NCI-H146 (cell line): ENCODE measurements at regions not wholly inside any gene's neighbourhood (a gene's known extent, or its start where the extent isn't known, plus 50 kb on each side); places are given as distances from the start of the nearest gene placed in this dataset.
"Not testable (repeated sequence)": the region's sequence is repeated elsewhere in the genome, so short reads cannot be mapped to it uniquely, and the experiment has no call there.

Experiments used
- DNase-seq: peaks from one replicate; lab custom pipeline; 2025; lab: John Stamatoyannopoulos, UW

DNA sequence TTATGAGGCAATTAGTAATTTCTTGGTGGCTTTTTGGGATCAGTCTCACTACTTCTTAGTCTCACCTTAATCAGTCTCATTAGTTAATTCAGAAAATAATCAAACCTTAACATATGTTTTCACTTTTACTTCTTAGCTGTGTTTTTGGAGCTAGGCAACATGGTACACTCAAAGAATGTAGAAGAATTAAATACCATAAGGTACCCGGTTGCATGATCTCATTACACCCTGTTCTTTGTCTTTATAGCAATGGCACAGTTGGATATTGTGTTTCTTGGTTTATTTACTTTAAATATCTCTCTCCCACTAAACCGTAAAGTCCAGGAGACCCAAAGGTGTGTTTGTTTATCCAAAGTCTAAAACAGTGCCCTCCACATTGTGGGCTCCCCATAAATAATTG lies 132.3 kb downstream of the TNFSF18 start:
- no peak for DNase-seq

DNA sequence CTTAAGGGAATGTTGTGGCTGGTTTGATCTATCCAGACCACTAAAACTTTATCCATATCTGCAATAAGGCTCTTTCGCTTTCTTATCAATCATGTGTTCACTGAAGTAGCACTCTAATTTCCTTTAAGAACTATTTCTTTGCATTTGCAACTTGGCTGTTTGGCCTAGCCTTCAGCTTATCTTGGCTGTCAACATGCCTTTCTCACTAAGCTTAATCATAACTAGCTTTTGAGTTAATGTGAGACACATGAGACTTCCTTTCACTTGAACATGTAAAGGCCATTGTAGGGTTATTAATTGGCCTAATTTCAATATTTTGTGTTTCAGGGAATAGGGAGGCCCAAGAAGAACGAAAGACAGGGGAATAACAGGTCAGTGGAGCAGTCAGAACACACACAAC lies 124.7 kb downstream of the TNFSF18 start:
- DNase-seq = no peak

DNA sequence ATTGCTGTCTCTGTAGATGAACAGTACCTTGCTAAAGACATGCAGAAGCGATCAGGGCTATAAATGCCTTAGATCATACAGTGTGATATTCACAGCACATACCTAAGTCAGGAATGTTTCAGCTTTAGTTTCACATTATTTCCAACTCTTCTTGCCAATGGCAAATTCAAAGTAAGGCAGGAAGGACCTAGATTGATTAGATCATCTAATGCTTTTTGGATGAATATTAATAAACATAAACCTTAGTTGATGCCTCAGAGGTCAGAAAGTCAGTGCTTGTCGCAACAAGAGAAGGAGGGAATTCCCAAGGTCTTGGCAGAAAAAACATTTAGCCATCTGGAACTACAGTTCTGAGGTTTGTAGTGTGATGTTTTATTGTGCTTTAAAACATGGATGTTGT lies 122.3 kb downstream of the TNFSF18 start:
- DNase-seq = no peak

DNA sequence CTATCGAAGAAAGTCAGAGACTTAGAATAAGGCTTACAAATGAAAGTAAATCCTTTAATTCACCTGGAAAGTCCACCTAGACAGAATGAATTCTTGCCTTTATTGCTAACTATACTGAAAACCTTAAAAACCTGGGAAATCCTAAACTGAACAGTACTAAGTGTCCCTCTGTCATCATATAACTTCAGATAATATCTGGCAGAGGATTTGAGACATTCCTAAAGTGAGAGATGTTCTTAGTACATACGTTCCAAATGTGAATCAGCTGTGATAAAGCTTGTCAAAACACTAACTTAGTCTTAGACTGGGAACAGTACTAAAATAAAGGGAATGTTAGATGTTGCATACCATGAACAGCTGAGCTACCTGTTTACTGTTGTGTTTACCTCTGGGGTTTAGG lies 121.7 kb downstream of the TNFSF18 start:
- no peak for DNase-seq

DNA sequence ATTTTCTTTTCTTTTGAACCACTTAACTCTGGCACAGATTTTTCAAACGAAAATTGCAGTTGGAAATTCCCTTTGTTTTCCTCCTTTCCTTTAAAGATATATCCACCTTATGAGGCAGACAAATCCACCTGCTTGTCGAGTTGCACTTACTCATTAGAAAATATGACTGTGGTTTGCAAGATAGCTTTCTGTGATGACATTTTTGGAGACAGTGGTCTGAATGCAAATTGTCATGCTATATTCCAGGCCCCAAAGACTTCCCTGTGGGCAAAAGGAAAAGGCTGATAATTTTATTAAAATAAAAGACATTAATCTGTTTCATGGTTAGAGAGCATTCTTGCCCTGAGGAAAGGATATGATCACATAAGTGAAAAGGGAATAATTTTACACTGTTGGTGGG lies 120.6 kb downstream of the TNFSF18 start:
- no peak for DNase-seq

DNA sequence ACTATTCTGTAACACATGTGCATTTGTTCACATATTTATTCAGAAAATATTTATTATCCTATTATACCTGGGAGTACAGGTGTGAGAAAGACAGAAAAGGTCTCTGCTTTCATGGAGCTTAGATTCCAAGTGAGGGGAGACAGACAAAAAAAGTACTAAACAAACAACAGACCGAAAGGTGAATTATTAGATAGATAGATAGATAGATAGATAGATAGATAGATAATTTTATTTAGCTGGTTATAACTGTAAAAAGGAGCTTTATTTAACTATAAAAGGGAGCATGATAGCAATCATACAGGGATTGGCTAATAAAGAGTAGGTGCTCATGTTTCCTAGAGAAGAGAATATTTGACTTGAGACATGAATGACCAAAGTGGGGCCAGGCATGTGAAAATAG lies 119.4 kb downstream of the TNFSF18 start:
- no peak for DNase-seq

DNA sequence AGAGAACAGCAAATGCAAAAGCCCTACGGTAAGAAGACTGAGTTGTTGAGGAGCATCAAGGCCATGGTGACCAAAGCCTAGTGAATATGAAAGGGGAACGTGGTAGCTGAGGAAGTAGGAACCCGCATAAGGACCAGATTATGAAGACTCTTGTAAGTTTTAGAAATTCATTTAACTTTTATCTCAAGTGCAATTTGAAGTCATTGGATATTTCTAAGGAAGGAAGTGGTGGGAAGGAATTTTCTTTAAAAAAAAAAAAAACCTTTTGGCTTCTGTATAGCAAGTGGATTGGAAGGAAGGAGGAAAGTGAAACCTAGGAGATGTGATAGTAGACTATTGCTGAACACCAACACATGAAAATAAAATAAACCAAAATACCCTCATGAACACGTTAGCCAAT lies 119.0 kb downstream of the TNFSF18 start:
- no peak for DNase-seq

DNA sequence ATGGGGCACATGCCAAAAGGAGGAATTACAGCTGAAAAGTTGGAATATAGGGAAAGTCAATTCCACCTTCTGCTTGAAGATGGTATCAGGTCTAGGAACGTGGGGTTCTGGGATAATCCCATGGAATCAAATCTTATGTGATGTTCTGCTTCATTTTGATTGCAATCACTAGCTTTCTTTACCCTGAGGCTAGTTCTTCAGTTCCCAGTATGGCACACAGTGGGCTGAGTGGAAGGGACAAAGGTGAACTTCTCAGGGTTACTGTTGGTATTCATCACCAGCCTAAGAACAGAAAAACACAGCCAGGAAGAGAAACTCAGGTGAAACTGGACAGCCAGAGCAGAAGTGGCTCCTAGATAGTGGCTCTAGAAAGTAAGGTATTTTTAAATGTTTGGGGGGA lies 117.8 kb downstream of the TNFSF18 start:
- no peak for DNase-seq

DNA sequence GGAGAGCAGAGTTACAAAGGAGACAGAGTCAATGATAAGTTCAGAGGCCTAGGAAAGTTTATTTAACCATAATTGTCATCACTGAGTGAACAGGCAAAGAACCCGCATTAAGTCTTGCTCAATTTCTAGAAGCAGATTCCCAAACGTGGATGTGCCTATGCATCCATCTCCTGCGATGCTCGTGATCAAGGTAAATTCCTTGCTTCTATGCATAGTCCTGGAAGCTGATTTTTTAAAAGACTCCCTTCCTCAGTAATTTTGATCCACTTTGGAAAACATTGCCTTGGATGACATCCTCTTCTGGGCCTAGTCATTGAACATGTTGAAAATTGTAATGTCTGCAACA lies 116.4 kb downstream of the TNFSF18 start:
- DNase-seq = no peak

DNA sequence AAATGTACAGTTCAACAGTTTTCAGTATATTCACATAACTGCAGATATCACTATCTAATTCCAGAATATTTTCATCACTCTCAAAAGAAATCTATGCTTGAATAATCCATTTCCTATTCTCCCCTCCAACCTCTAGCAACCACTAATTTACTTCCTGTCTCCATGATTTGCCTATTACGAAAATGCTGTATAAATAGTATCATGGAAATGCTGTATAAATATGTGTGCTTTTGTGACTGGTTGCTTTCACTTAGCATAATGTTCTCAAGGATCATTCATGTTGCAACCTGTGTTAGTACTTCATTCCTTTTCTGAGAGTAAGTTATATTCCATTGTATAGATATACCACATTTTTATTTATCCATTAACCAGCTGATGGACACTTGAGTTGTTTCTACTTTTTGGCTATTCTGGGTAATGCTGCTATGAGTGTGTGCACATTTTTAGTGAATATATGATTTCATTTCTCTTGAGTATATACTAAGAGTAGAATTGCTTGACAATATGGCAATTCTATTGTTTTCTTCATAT lies 115.6 kb downstream of the TNFSF18 start:
- no peak for DNase-seq

DNA sequence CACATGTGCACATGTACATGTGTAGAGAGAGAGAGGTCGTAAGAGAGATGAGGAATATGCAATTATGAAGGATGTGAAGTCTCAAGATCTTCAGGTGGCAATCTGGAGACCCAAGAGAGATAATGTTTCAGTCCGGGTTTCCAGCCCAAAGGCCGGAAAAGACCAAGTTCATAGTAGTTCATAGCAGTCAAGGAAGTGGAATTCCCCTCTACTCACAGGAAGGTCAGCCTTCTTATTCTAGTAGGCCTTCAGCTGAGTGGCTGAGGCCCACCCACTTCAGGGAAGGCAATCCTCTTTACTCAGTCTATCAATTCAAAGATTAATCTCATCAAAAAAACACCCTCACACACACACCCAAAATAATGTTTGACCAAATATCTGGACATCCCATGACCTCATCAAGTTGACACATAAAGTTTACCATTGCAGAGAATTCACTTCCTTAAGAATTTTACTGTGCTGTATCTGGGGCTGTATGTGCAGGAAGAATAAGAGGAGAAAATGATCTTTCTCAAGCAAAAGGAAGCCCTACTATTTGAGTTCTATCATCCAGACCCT lies 114.6 kb downstream of the TNFSF18 start:
- DNase-seq = no peak

DNA sequence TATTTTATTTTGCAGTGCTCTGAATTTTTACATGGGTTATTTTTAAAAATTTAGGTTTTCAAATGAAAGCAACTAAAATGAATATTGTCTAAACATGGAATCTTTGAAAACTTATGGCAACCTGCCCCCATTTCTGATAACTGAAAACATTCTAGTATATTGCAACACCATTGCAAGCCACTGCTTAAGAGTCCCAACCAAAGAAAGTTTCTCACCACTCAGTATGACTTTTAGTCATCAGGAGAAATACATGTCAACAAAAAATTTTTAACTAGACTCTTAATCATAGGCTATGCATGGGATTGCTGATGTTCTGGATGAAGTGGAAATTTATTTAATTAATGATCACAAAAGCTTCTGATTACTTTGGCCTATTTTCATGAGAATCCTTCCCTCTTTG lies 112.1 kb downstream of the TNFSF18 start:
- DNase-seq = no peak

DNA sequence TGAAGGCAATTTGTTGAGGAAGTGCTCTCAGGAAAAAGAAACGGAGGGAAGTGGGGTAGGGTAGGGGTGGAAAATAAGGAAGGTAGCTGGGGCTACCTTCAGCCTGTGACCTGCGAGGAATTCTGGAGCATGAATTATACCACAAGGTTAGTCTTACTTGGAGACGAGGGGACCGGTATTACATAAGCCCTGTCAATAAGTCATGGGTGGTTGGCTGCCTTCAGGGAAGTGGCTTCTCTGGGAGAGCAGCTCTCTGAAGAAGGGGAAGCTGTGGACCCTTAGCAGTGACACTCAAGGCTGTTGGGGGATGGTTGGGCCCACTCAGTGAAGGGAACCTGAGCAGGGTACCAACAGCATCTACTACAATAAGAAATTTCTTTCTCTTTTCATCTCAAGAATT lies 111.3 kb downstream of the TNFSF18 start:
- no peak for DNase-seq

DNA sequence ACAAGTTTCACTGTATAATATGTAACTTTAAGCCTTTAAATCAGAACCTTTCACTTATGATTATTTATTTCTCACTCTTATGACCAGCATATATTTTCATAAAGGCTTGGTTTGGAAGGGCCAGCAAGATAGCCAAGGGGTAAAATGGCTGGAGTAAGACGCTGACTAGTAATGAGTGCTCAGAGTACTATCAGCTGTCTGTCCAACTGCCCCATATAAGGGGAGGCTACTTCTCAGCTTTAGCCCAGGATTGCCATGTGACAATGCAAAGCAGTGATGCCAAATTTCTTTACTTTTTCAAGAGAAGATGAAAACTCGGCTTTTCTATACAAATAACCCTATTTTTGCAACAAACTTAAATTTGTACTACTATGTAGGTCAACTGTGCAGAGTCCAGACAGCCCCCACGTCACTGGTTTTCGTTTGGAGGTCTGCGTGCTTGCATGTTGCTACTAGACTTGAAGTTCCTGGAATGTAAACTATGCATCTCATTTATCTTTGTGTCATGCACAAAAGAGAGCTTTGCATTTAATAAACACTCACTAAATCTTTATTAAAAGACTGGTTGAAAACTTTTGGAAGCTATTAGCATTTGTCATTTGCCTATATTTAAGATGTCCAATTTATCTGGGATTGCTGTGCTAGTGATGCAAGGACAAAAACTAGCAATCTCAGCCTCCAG lies 110.4 kb downstream of the TNFSF18 start:
- DNase-seq = no peak

DNA sequence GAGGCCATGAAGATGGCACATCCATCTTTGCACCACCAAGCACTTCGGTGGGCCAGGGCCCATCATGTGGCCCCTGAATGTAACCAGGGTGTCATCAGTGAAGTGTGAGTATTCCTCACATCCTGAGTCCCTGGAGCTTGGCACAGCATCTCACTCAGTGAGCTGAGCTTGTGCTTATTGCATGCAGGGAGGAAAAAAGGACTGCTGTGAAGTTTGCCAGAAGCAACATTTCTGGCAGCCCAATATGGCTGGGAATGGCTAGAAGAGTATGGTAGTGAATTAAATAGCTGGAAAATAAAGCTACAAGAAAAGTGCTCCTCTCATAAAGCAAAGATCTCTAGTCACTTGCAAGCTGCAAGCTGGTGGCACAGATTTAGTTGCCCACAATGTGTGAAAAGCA lies 109.3 kb downstream of the TNFSF18 start:
- DNase-seq = no peak

DNA sequence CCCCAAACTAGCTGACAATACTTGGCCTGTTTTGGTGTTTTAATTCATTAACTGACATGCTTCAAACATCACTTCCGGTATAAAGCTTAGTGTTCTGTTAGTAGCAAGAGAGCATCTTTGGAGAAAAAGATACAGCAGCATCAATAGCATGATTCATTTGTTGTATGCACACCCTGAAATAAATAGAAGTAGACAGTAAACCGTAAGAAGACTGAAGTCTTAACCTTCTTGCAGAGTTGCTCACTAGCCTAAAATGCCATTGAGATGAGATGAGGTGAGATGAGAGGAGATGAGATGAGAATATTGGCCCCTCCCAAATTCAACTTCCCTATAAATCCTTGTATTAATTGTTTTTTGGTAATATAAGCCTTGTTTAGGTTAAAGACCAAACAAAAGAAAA lies 108.8 kb downstream of the TNFSF18 start:
- DNase-seq = no peak

DNA sequence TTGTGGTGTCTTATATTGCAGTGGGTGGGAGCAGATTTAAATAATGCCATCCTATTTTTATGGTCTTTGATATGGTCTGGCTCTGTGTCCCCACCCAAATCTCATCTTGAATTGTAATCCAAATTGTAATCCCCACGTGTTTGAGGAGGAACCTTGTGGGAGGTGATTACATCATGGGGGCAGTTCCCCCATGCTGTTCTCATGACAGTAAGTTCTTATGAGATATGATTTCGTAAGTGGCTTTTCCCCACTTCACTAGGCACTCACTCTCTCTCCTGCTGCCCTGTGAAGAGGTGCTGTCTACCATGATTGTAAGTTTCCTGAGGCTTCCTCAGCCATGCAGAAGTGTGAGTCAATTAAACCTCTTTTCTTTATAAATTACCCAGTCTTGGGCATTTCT lies 107.6 kb downstream of the TNFSF18 start:
- not testable (repeated sequence) for DNase-seq

DNA sequence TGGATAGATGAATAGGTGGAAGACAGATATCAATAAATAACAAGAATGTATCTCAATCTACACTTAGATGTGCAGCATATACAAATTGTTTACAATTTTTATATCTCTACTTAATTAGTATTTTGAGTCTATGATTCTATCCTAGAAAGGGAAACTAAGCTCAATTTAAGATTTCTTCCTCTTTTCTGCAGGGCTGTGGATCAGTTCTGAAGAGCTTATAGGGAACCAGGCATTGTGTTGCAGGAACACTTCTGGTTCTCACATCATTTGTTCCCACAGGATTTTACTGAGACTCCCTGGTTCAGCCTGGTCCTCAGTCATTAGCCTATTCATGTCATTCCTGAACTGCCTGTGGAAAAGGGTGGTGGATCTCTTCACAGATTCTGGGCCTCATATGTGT lies 105.8 kb downstream of the TNFSF18 start:
- no peak for DNase-seq

DNA sequence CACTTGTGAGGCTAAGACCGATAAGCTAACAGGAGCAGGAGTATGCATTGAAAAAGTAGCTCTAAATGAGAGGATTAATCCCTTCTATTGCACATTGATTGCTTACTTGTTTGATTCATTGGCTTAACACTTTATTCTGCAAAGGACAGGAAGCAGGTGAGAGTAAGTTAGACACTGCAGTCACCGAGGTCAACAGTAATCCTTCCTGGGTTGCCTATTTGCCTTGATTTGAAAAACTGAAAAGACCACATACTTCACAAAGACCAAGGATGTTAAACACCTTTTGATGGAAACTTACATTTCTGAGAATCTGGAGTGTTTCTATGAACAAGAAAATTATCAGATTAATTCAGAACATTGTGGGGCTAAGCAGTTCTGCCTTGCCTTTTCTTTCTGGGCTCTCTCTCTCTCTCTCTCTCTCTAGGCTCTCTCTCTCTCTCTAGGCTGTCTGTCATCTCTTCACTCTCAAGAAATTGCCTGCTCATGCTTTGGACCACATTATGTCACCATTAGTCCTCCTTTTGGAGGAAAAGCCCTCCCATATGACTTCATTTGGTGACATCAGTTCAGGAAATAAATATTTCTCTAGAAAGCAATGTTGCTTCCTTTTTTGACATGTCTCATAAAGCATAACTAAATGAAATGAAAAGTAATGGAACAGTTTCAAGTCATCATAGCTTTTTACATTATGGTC lies 103.8 kb downstream of the TNFSF18 start:
- DNase-seq = no peak

DNA sequence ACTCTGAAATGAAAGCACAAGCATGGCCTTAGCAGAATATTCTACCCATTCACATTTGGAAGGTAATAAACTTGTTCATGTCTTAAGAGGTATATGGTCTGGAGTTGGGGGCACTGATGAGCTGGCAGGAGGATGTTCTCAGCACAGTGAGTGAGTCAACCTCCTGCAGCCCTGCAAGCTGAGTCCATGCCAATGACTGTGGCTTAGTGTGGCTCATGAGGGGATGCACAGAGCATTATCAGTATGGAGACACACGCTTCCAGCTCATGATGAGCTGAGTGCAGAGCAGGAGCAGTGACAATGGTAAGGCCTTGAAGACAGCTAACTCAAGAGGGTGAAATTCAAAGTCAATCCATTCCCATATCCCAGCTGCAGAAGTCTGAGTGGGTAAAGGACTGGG lies 102.3 kb downstream of the TNFSF18 start:
- DNase-seq = no peak

DNA sequence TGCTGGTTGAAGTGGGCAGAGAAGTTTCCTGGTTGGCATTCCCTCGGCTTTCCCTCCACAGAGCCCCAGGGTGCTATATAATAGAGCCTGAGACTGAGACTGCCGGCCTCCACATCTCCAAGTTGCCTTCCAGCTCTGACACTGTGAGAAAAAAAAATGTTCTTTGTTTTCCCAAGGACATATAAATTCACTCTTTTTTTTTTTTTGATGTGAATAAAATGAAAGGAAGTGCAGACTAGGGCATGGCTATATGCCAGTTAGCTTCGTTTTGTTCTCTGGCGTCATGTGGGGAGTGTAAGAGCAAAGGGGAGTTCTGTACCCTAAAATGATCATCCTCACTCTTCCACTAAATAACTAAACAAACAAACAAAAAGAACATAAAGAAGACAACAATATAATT lies 101.6 kb downstream of the TNFSF18 start:
- DNase-seq = no peak

DNA sequence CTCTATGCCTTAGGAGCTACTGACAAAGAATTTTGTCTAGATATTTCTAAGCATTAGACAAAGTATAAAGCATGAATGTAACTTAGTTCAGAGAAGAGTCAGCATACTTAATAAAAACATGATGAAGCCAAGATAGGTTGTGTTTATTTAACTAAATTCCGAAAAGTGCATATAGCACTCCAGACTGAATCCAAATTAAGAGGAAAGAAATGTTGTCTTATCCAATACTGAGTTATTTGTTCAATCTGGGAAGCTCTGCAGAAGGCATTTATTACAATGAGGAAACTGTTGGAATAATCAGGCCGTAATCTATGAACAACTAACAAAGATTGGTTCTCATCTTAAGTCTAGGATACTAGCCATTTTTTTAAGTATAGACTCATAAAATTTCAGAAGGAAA lies 100.2 kb downstream of the TNFSF18 start:
- DNase-seq = no peak

DNA sequence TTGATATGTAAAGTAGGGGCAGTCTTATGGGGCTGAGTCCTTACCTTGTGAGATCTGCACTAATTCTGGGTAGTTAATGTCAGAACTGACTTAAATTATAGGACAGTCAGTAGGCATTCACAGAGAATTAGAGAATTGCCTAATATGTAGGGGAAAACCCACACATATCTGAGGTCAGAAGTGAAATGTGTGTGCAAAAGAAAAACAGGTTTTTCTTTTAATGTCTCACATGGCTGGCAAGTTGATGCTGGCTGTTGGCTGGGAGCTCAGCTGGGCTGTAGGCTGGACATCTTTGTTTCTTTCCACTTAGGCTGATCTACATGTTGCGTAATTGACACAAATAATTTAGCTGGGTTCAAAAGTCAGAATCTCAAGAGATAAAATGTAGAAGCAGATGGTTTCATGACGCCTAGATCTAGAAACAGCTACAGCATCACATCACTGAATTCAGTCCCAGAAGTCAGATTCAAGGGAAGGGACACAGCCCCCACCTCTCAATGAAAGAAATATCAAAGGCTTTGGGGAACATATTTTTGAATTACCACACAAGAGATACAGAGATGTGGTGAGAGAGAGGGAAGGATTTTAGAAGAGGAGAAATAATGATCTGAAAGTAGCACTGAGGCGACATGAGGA lies 98.9 kb downstream of the TNFSF18 start:
- no peak for DNase-seq
